NB4 (cell line): ENCODE measurements at regions not wholly inside any gene's neighbourhood (a gene's known extent, or its start where the extent isn't known, plus 50 kb on each side); places are given as distances from the start of the nearest gene placed in this dataset.

Experiments
- POLR2A ChIP-seq: IDR thresholded peaks from 2 replicates; pipeline ENCODE4 v1.6.1; 2011; ENCODE audit warnings: mild to moderate bottlenecking; ENCODE audit not compliant: insufficient read length; ENCODE audit errors: extremely low read depth
- TF ChIP-seq, protein P1 (sequence below): IDR thresholded peaks from one replicate; pipeline ENCODE4 v1.5.1; 2012; ENCODE audit warnings: low read depth, low read length
- TF ChIP-seq, protein P2 (sequence below): IDR thresholded peaks from 2 replicates; pipeline ENCODE4 v1.6.1; 2011; ENCODE audit warnings: low read depth, low read length

DNA sequence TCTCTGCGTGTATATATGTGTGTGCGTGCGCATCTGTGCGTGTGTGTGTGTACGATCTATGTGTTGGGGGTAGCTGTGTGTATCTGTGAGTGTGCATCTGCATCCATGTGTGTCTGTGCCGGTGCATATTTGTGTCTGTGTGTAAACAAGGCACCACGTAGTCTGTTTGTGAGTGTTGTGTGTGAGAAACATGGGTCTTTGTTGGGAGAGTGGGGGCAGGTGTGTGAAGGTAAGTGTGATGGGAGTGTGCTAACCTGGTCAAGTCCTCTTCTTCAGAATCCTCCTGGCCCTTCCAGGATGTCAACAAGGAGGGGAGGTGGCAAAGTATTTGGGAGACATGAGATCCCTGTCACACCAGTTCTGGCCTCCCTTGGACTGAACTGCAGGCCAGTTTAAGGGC, 87.2 kb downstream of the HIF1AN start:
- TF ChIP-seq, protein P1, sequence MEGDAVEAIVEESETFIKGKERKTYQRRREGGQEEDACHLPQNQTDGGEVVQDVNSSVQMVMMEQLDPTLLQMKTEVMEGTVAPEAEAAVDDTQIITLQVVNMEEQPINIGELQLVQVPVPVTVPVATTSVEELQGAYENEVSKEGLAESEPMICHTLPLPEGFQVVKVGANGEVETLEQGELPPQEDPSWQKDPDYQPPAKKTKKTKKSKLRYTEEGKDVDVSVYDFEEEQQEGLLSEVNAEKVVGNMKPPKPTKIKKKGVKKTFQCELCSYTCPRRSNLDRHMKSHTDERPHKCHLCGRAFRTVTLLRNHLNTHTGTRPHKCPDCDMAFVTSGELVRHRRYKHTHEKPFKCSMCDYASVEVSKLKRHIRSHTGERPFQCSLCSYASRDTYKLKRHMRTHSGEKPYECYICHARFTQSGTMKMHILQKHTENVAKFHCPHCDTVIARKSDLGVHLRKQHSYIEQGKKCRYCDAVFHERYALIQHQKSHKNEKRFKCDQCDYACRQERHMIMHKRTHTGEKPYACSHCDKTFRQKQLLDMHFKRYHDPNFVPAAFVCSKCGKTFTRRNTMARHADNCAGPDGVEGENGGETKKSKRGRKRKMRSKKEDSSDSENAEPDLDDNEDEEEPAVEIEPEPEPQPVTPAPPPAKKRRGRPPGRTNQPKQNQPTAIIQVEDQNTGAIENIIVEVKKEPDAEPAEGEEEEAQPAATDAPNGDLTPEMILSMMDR: no peak
- no peak for TF ChIP-seq POLR2A
- TF ChIP-seq, protein P2, sequence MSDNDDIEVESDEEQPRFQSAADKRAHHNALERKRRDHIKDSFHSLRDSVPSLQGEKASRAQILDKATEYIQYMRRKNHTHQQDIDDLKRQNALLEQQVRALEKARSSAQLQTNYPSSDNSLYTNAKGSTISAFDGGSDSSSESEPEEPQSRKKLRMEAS: no peak
